SK-N-DZ (cell line): ENCODE measurements at regions not wholly inside any gene's neighbourhood (a gene's known extent, or its start where the extent isn't known, plus 50 kb on each side); places are given as distances from the start of the nearest gene placed in this dataset.
A peak's percentile ranks its signal among the peaks of the same experiment; 100 is the strongest.

Experiments used
- DNase-seq: peaks from one replicate; pipeline ENCODE4 v3.0.0-alpha.2; 2015; ENCODE audit warnings: low spot score

- DNase-seq, result no peak
Observed at GRCh38 chr2:70036290-70036689, 51.0 kb upstream of the PCBP1 start.

GRCh38 chr2:70035344-70035844, 51.9 kb upstream of the PCBP1 start:
- DNase-seq, result no peak

- no peak for DNase-seq
Observed at GRCh38 chr2:70030724-70031420, 56.4 kb upstream of the PCBP1 start.

- peak; percentile 11 for DNase-seq
Observed at GRCh38 chr2:70029814-70030409, 57.4 kb upstream of the PCBP1 start.

- DNase-seq, result no peak
Observed at GRCh38 chr2:70024284-70024683, 62.9 kb upstream of the ASPRV1 start.

- no peak for DNase-seq
Observed at GRCh38 chr2:70019096-70019495, 57.7 kb upstream of the ASPRV1 start.

GRCh38 chr2:70017962-70018361, 56.5 kb upstream of the ASPRV1 start:
- DNase-seq, result no peak

- DNase-seq, result no peak
Observed at GRCh38 chr2:70014959-70015358, 53.5 kb upstream of the ASPRV1 start.

GRCh38 chr2:70012887-70013286, 51.5 kb upstream of the ASPRV1 start:
- no peak for DNase-seq

- no peak for DNase-seq
Observed at GRCh38 chr2:70011786-70012185, 50.4 kb upstream of the ASPRV1 start.

GRCh38 chr2:70011335-70011734, 49.9 kb upstream of the ASPRV1 start:
- DNase-seq, result no peak
